ENCODE measurements at regions not wholly inside any gene's neighbourhood (a gene's known extent, or its start where the extent isn't known, plus 50 kb on each side); places are given as distances from the start of the nearest gene placed in this dataset.
"Not testable (repeated sequence)": the region's sequence is repeated elsewhere in the genome, so short reads cannot be mapped to it uniquely, and the experiment has no call there.

GRCh38 chr2:16066261-16067036 is 126.1 kb downstream of the MYCN start:
- DNase-seq (ENCODE audit: low spot score): no peak

- DNase-seq (ENCODE audit: low spot score): not testable (repeated sequence)
Measured at GRCh38 chr2:16065272-16066069, 125.1 kb downstream of the MYCN start.

- no peak for DNase-seq (ENCODE audit: low spot score)
Measured at GRCh38 chr2:16064745-16065144, 124.4 kb downstream of the MYCN start.

- no peak for DNase-seq (ENCODE audit: low spot score)
Measured at GRCh38 chr2:16063955-16064633, 123.7 kb downstream of the MYCN start.

GRCh38 chr2:16063251-16063850 is 123.0 kb downstream of the MYCN start:
- no peak for DNase-seq (ENCODE audit: low spot score)

GRCh38 chr2:16062471-16063250 is 122.3 kb downstream of the MYCN start:
- DNase-seq (ENCODE audit: low spot score): no peak

- DNase-seq (ENCODE audit: low spot score): no peak
Measured at GRCh38 chr2:16061441-16062217, 121.3 kb downstream of the MYCN start.

- no peak for DNase-seq (ENCODE audit: low spot score)
Measured at GRCh38 chr2:16060936-16061338, 120.6 kb downstream of the MYCN start.

DNA sequence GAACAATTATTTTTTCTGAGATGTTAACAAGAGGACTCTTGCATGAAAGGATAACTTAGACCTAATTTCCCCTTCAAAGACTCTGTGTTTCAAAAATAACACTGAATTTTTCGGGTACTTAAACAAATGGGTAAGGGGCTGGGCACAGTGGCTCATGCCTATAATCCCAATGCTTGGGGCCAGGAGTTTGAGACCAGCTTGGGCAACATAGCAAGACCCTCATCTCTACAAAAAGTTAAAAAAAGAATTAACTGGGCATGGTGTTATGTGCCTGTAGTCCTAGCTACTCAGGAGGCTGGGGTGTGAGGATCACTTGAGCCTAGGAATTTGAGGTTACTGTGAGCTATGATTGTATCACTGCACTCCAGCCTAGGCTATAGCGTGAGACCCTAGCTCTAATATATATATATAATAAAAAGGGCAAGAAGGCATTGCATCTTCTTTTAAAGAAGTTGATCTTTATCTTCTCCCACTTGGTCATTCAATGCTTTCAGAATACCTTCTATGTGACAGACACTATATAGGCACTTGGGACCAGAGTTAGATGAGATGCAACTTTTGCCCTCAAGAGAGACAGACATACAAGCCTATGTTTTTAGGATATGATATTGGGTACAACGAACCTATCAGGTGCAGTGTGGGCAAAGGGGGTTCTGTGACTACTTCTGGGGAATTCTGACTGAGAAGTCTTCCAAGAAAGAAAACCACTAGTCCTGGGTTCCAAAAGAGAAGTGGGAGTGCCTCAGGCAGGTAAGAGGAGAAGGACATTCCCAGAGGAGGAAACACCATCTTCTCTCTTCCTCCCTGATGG is 120.0 kb downstream of the MYCN start:
- DNase-seq (ENCODE audit: low spot score): no peak

DNA sequence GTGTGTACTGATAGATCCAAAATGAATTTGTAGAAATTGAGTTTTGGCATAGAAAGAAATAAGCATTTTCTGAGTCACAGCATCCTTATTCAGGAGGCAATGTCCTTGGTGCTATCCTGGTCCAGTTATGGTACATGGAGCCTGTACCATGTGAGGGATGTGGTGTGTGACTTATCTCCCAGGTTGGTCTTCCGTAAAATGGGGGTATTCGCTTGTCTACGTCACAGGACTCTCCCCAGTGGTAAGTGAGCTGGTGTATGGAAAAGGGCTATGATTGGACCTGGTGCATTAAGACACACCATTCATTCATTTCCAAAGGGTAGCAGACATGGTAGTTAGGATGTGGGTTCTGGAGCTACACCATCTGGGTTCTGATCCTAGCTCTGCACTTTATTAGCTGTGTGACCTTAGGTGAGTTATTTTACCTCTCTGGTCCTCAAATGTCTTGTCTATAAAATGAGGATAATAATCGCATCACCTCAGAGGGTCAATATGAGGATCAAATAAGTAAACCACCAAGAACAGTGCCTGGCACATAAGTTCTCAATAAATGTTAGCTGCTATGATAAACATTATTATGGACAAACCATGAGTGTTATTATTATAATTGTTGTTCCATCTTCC is 119.2 kb downstream of the MYCN start:
- no peak for DNase-seq (ENCODE audit: low spot score)

DNA sequence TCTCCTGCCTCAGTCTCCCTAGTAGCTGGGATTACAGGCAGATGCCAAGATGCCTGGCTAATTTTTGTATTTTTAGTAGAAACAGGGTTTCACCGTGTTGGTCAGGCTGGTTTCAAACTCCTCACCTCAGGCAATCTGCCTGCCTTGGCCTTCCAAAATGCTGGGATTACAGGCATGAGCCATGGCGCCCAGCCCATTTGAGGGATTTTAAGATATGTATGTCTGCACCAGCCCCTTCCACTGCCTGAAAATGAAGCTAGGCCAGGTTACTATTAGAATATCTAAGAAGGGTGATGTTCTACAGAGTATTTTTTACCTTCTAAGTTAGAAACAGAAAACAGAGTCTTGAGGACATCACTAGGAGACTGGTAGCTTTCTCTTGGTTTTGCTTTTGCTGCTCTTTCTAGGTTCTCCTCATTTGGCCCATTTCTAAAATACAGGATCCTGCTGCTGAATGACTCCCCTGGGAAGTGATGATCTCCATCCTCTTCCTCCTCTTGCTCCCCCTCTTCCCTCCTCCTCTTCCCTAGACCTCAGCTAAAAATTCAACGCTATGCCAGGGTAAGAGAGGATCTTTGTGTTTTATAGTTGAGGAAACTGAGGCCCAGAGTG is 118.5 kb downstream of the MYCN start:
- DNase-seq (ENCODE audit: low spot score): no peak

DNA sequence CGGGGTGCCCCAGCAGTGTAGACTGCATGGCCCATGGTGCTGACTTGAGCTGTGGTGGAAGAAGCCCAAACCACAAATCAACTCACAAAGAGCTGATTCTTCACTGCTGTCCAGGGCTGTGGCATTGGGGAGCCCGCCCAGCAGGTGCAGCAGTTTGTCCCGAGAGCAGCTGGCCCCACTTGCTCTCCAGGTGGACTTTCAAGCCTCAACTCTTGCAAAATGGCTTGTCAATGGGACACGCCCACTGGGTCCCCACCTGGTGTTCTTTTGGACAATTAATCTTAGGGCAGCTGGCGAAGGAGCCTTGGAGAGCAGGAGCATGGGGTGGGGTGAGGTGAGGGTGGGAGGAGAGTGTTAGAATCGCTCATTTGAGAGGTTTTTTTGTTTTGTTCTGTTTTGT is 117.9 kb downstream of the MYCN start:
- no peak for DNase-seq (ENCODE audit: low spot score)

GRCh38 chr2:16057661-16058060 is 117.3 kb downstream of the MYCN start:
- no peak for DNase-seq (ENCODE audit: low spot score)

DNA sequence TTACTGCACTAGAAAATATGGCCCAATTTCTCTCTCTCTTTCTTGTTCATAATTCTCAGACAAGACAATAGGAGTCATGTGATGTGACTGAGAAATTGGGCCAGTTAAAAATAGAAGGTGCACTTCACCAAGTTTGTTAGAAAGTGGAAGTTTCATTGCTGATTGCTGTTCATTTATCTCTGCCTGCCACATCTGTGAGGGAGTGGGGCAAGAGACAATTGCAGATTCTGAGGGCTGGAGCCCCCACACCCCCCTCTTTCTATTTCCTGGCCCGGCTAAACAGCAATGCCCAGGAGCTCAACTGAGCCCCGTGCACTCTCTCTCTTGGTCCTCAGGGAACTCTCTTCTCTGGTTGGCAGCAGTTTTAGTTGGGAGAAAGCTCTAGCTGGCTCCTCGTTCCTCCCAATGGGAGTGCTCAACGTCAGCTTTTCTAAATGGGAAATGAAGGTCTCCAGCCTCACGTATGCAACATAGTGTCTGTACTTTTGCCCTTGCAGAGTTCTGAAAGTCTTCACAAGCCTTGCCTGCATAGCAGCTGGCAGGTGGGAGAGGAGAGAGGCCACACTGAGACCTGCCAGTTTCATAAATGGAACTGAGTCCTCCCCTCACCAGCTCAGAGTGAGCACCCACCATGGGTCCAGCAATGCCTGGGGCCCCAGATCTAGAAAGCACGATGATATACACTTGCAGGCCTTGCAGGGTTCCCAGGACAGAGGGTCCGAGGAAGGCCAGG is 115.7 kb downstream of the MYCN start:
- DNase-seq (ENCODE audit: low spot score): no peak

DNA sequence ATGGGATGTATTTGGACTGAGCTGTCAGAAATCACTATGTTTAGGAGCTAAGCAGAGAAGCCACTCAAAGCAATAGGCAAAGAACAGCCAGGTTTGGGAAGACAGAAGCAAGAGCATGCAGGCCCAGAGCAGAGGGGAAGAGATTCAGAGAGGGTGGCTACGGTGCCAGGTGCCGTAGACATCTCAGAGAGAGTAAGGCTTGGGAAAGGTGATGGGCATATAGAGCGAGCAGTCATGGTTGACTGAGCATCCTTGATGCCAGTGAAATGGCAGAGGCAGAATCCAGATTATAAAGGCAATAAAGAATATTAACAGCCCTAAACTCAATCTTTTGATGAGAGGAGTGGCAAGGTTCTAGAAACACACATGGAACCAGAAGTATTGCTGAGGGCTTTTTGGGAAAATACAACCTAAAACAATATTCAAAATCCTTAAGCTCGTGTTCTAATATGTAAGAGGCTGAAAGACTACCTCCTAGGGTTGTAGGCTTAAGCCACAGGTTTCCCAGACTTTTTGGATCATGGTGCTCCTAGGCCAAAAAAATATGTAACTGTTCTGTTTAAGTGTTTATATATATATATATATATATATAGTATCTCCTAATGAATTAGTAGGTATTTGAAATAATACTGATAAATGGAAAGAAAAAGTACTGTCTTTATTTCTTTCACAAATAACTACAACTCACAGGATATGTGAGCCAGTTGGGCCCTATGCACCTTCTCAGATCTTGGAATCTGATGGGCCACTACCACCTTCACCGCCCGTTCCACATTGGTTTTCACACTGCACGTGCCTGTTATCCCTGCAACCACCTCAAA is 113.3 kb downstream of the MYCN start:
- DNase-seq (ENCODE audit: low spot score): no peak

DNA sequence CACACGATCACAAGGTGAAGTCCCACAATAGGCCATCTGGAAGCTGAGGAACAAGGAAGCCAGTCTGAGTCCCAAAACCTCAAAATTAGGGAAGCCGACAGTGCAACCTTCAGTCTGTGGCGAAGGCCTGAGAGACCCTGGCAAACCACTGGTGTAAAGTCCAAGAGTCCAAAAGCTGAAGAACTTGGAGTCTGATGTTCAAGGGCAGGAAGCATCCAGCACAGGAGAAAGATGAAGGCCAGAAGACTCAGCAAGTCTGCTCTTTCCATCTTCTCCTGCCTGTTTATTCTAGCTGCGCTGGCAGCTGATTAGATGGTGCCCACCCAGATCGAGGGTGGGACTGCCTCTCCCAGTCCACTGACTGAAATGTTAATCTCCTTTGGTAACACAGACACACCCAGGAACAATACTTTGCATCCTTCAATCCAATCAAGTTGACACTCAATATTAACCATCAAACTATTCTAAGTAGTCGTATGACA is 112.3 kb downstream of the MYCN start:
- DNase-seq (ENCODE audit: low spot score): not testable (repeated sequence)

DNA sequence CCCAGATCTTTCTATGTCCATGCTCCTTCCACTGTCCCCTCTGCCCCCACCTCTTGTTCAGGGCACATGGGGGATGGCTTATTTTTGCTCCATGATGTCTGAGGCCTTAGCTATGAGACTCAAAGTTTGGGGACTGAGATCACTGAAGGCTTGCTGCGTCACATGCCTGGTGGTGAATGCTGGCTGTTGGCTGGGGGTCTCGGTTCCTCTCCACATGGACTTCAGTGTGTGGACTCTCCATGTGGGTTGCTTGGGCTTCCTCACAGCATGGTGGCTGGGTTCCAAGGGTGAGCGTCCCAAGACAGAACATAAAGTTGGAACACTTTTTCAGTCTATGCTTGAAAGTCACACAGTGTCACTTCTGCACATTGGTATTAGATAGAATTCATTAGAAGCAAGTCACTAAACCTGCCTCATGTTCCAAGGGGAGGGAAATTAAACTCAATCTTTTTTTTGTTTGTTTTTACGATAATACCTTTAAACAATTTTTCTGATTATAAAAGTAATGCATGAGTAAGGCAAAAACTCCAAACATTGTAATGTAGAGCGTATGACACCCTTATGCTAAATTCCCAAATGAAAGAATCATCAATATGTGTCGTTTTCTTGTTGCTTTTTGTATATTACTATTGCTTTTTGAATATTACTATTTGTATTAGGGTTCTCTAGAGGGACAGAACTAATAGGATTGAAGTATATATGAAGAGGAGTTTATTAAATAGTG is 111.7 kb downstream of the MYCN start:
- no peak for DNase-seq (ENCODE audit: low spot score)

All from kidney capillary endothelial cell (primary cell).